ENCODE measurements at regions not wholly inside any gene's neighbourhood (a gene's known extent, or its start where the extent isn't known, plus 50 kb on each side); places are given as distances from the start of the nearest gene placed in this dataset.

- H3K27me3 ChIP-seq (replicated peaks; ENCODE audit: insufficient read depth, low read length): peaks cover 26% of the 10 kb centered on the region
- TF ChIP-seq CTCF (IDR thresholded peaks at IDR 0.05; ENCODE audit: low read length) (no peak), EZH2phosphoT487 (IDR thresholded peaks at IDR 0.05; ENCODE audit: low read length) (no peak), EZH2 (optimal IDR thresholded peaks at IDR 0.05; ENCODE audit: low read depth, low read length) (no peak)
- no peak for DNase-seq
Measured at GRCh38 chr16:86945166-86945900, 367.0 kb downstream of the FOXL1 start.

GRCh38 chr16:86946396-86946795, 368.0 kb downstream of the FOXL1 start:
- no peak overlapping the region for H2AFZ ChIP-seq (ENCODE audit: low read length)
- H3K9ac ChIP-seq (ENCODE audit: low read length): no peak overlapping the region
- no peaks in the 10 kb centered on the region for H4K20me1 ChIP-seq (ENCODE audit: insufficient read depth, low read length)
- H3K9me3 ChIP-seq (replicated peaks; ENCODE audit: insufficient read depth, low read length): no peaks in the 10 kb centered on the region
- H3K27me3 ChIP-seq (replicated peaks; ENCODE audit: insufficient read depth, low read length): peaks cover 22% of the 10 kb centered on the region
- no peak overlapping the region for H3K4me3 ChIP-seq (ENCODE audit: low read length)
- no peaks in the 10 kb centered on the region for H3K79me2 ChIP-seq (ENCODE audit: low read length)
- TF ChIP-seq EZH2 (optimal IDR thresholded peaks at IDR 0.05; ENCODE audit: low read depth, low read length) (no peak), CTCF (IDR thresholded peaks at IDR 0.05; ENCODE audit: low read length) (no peak), EZH2phosphoT487 (IDR thresholded peaks at IDR 0.05; ENCODE audit: low read length) (no peak)
- H3K27ac ChIP-seq (ENCODE audit: low read length): no peak overlapping the region
- H3K36me3 ChIP-seq (replicated peaks; ENCODE audit: insufficient read depth, low read length): no peaks in the 10 kb centered on the region
- DNase-seq: no peak
- H3K4me1 ChIP-seq (ENCODE audit: low read length): no peaks in the 10 kb centered on the region
- no peak overlapping the region for H3K4me2 ChIP-seq (ENCODE audit: low read depth, low read length)
- no peaks in the 10 kb centered on the region for H3F3A ChIP-seq (ENCODE audit: insufficient read depth, low read length)
- no peaks in the 10 kb centered on the region for H3K9me2 ChIP-seq (replicated peaks; ENCODE audit: insufficient read depth, low read length)

More at GRCh38 chr16:86945166-86945900, 367.0 kb downstream of the FOXL1 start:
- no peaks in the 10 kb centered on the region for H4K20me1 ChIP-seq (ENCODE audit: insufficient read depth, low read length)
- H3K79me2 ChIP-seq (ENCODE audit: low read length): no peaks in the 10 kb centered on the region
- no peaks in the 10 kb centered on the region for H3K36me3 ChIP-seq (replicated peaks; ENCODE audit: insufficient read depth, low read length)
- H3K4me1 ChIP-seq (ENCODE audit: low read length): no peaks in the 10 kb centered on the region
- H3F3A ChIP-seq (ENCODE audit: insufficient read depth, low read length): no peaks in the 10 kb centered on the region
- no peak overlapping the region for H3K4me3 ChIP-seq (ENCODE audit: low read length)
- H3K9me2 ChIP-seq (replicated peaks; ENCODE audit: insufficient read depth, low read length): no peaks in the 10 kb centered on the region
- H3K27ac ChIP-seq (ENCODE audit: low read length): no peak overlapping the region
- H3K9me3 ChIP-seq (replicated peaks; ENCODE audit: insufficient read depth, low read length): no peaks in the 10 kb centered on the region
- no peak overlapping the region for H2AFZ ChIP-seq (ENCODE audit: low read length)
- H3K9ac ChIP-seq (ENCODE audit: low read length): no peak overlapping the region
- no peak overlapping the region for H3K4me2 ChIP-seq (ENCODE audit: low read depth, low read length)

- Histone ChIP-seq H3K27me3 (replicated peaks; ENCODE audit: insufficient read depth, low read length) (peaks cover 22% of the 10 kb centered on the region), H3K4me2 (ENCODE audit: low read depth, low read length) (no peak overlapping the region), H3K4me1 (ENCODE audit: low read length) (no peaks in the 10 kb centered on the region), H3K36me3 (replicated peaks; ENCODE audit: insufficient read depth, low read length) (no peaks in the 10 kb centered on the region), H2AFZ (ENCODE audit: low read length) (no peak overlapping the region), H3F3A (ENCODE audit: insufficient read depth, low read length) (no peaks in the 10 kb centered on the region), H3K9me3 (replicated peaks; ENCODE audit: insufficient read depth, low read length) (no peaks in the 10 kb centered on the region), H4K20me1 (ENCODE audit: insufficient read depth, low read length) (no peaks in the 10 kb centered on the region), H3K27ac (ENCODE audit: low read length) (no peak overlapping the region), H3K9ac (ENCODE audit: low read length) (no peak overlapping the region), H3K9me2 (replicated peaks; ENCODE audit: insufficient read depth, low read length) (no peaks in the 10 kb centered on the region), H3K79me2 (ENCODE audit: low read length) (no peaks in the 10 kb centered on the region), H3K4me3 (ENCODE audit: low read length) (no peak overlapping the region)
- no peak for DNase-seq
- TF ChIP-seq EZH2 (optimal IDR thresholded peaks at IDR 0.05; ENCODE audit: low read depth, low read length): no peak
- TF ChIP-seq CTCF (IDR thresholded peaks at IDR 0.05; ENCODE audit: low read length): no peak
- TF ChIP-seq EZH2phosphoT487 (IDR thresholded peaks at IDR 0.05; ENCODE audit: low read length): no peak
Measured at GRCh38 chr16:86946981-86947380, 368.6 kb downstream of the FOXL1 start.
